H7 (cell line): ENCODE measurements at regions not wholly inside any gene's neighbourhood (a gene's known extent, or its start where the extent isn't known, plus 50 kb on each side); places are given as distances from the start of the nearest gene placed in this dataset.

Experiments
- DNase-seq: peaks from one replicate; pipeline ENCODE4 v3.0.0; 2012
- H3K27me3 ChIP-seq: 2 replicates; pipeline ENCODE4 v1.6.0; 2011; ENCODE audit warnings: mild to moderate bottlenecking, low read length; ENCODE audit not compliant: control insufficient read depth, insufficient read depth
- H3K36me3 ChIP-seq: replicated peaks from 2 replicates; pipeline ENCODE4 v1.5.1; 2011; ENCODE audit warnings: low read length; ENCODE audit not compliant: control insufficient read depth, insufficient read depth
- H3K4me3 ChIP-seq: 2 replicates; pipeline ENCODE4 v1.5.1; 2011; ENCODE audit warnings: low read depth, mild to moderate bottlenecking, control low read depth, low read length, moderate library complexity; ENCODE audit not compliant: insufficient read depth

DNA sequence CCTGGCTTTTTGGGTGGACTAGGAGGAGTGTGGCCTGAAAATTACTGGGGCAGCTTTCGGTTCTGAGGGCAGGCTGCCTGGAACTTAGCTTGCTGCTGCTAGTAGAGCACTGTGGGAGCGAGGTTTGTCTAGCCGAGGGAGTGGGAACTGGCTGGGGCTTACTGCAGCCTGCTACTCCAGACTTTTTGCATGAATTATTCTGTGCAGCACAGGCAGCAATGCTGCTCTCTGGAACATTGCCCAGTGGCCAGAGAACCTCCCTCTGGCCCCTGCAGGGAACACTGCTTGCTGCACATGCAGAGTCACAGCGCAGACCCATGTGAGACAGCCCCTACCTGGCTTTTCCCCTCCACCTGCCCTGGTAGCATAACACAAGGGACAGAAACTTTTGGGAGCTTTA, 263.9 kb upstream of the SLITRK2 start:
- Histone ChIP-seq H3K4me3 (no peak overlapping the region), H3K36me3 (no peaks in the 10 kb centered on the region), H3K27me3 (no peaks in the 10 kb centered on the region)
- DNase-seq, result no peak

- Histone ChIP-seq H3K4me3 (no peak overlapping the region), H3K36me3 (no peaks in the 10 kb centered on the region), H3K27me3 (no peaks in the 10 kb centered on the region)
- DNase-seq, result no peak
Observed at GRCh38 chrX:145563159-145563558, 254.5 kb upstream of the SLITRK2 start.

- DNase-seq, result no peak
- H3K36me3 ChIP-seq, result no peaks in the 10 kb centered on the region
- H3K27me3 ChIP-seq, result no peaks in the 10 kb centered on the region
- no peak overlapping the region for H3K4me3 ChIP-seq
Observed at GRCh38 chrX:145609951-145610511, 207.6 kb upstream of the SLITRK2 start.

- no peaks in the 10 kb centered on the region for H3K36me3 ChIP-seq
- no peak overlapping the region for H3K4me3 ChIP-seq
- DNase-seq, result no peak
- H3K27me3 ChIP-seq, result no peaks in the 10 kb centered on the region
Observed at GRCh38 chrX:145613894-145614293, 203.7 kb upstream of the SLITRK2 start.

GRCh38 chrX:145620666-145621065, 197.0 kb upstream of the SLITRK2 start:
- no peaks in the 10 kb centered on the region for H3K27me3 ChIP-seq
- H3K4me3 ChIP-seq, result no peak overlapping the region
- DNase-seq, result no peak
- H3K36me3 ChIP-seq, result no peaks in the 10 kb centered on the region

DNA sequence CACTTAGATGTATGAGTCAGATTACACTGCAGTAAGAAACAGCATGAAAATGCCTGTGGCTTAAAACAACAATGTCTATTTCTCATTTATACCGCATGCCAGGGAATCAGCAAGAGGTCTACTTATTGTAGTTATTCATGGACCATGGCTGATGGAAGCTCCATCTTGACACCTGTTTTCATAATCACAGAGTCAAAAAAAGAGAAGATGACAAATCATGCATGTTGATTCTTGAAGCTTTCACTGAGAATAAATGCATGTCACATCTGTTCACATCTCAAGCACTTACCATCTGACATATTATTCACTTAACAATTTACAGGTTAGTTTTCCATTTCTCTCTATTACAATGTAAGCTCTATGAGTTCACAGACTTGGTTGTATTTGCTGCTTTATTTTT, 194.2 kb upstream of the SLITRK2 start:
- no peaks in the 10 kb centered on the region for H3K27me3 ChIP-seq
- H3K36me3 ChIP-seq, result no peaks in the 10 kb centered on the region
- no peak for DNase-seq
- H3K4me3 ChIP-seq, result no peak overlapping the region

DNA sequence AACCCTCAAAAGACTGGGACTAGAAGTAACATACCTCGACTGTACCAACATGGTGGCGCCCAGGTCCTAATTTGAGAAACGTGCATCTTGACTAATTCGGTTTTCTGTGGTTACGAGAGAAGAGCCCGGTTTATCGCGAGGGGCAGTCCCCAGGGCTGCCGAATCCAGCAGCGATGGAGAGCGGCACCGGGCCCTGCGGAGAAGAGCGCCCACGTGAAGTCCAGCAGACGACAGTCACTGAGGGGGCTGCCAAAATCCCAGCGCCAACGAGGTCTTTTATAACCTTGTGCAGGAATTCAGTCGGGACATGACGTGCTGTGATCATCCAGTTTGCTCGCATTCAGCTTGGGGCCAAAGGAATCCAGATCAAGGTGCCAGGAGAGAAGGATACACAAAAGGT, 187.5 kb upstream of the SLITRK2 start:
- peak; percentile 1 for DNase-seq
- H3K27me3 ChIP-seq, result no peaks in the 10 kb centered on the region
- H3K4me3 ChIP-seq, result no peak overlapping the region
- H3K36me3 ChIP-seq, result no peaks in the 10 kb centered on the region

GRCh38 chrX:145630806-145631435, 186.7 kb upstream of the SLITRK2 start:
- no peaks in the 10 kb centered on the region for H3K27me3 ChIP-seq
- H3K36me3 ChIP-seq, result no peaks in the 10 kb centered on the region
- no peak overlapping the region for H3K4me3 ChIP-seq
- DNase-seq, result peak; percentile 1

- peak; percentile 4 for DNase-seq
- H3K4me3 ChIP-seq, result no peak overlapping the region
- no peaks in the 10 kb centered on the region for H3K36me3 ChIP-seq
- H3K27me3 ChIP-seq, result no peaks in the 10 kb centered on the region
Observed at GRCh38 chrX:145631461-145631951, 186.1 kb upstream of the SLITRK2 start.

- no peak overlapping the region for H3K4me3 ChIP-seq
- DNase-seq, result no peak
- no peaks in the 10 kb centered on the region for H3K36me3 ChIP-seq
- H3K27me3 ChIP-seq, result no peaks in the 10 kb centered on the region
Observed at GRCh38 chrX:145654486-145654885, 163.1 kb upstream of the SLITRK2 start.

DNA sequence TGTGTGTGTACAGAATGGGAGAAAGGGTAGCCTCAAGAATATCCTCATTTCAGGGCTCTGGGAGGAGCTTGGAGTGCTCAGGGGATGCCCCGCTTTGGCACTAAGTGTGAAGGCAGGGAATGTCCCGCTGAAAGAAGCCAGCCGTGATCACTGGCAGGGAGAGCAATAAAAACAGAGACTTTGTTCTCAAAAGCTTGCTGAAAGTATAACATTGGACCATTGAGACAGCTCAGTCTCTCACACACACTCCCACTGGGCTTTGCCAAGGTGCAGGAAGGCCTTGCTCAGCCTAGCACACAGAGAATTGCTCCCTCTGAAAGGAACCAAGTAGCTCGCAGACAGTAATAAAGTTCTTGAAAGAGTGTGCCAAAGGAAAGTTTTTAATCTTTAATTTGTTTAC, 143.8 kb upstream of the SLITRK2 start:
- Histone ChIP-seq H3K4me3 (no peak overlapping the region), H3K27me3 (no peaks in the 10 kb centered on the region), H3K36me3 (no peaks in the 10 kb centered on the region)
- no peak for DNase-seq

- Histone ChIP-seq H3K27me3 (no peaks in the 10 kb centered on the region), H3K36me3 (no peaks in the 10 kb centered on the region), H3K4me3 (no peak overlapping the region)
- DNase-seq, result no peak
Observed at GRCh38 chrX:145677109-145677817, 140.4 kb upstream of the SLITRK2 start.

DNA sequence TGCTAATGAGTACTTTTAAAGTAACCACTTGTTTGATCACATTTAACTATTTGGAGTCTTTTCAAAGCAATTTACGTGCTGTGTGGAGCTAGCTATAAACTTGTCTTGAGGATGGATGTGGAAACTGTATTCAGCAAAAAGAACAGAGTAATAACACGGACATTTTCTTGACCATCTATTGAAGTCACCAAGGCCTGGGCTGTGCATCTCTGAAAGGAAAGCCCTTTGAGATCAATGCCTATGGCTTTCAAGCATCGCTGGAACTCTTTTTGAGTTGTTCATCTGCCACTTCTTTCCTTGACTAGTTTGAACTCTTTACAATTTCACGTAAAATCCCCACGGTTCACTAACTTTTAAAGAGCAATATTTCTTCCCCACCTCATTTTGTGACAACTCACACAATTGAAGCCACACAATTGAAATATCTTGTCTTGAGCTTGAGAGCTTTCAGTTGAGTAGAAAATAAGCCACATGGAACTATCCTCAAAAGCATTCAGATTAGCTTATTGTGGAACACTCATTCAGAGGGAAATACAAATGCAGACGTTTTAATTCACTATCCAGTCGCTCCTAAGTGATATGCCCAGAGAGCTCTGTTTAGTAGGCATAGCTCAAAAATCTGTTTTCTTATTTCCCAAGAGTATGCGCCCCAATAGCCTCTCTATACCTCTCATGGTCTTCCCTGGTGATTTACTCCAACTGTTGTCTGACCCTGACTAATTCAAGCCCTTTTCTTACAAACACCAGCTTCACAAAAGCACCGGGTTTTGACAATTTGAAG, 134.9 kb upstream of the SLITRK2 start:
- no peaks in the 10 kb centered on the region for H3K36me3 ChIP-seq
- H3K27me3 ChIP-seq, result no peaks in the 10 kb centered on the region
- DNase-seq, result no peak
- H3K4me3 ChIP-seq, result no peak overlapping the region

GRCh38 chrX:145687146-145687545, 130.5 kb upstream of the SLITRK2 start:
- DNase-seq, result no peak
- Histone ChIP-seq H3K27me3 (no peaks in the 10 kb centered on the region), H3K4me3 (no peak overlapping the region), H3K36me3 (no peaks in the 10 kb centered on the region)

DNA sequence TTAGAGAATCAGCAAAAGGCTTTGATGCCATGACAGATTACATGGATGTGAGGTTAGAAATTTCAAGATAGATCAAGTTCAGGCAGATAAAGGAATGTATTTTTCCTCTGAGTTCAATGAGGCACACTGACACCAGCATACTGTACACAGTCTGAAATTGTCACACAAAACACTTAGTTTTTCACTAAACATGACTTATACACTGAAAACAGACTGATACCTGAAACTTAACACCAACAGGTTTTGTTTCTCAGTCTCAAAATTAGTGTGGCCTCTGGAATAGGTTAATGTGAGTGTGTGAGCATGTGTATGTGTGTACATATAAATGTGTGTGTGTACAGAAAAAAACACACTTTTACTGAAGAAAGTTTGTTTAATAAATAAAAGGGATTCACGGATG, 129.9 kb upstream of the SLITRK2 start:
- H3K4me3 ChIP-seq, result no peak overlapping the region
- no peaks in the 10 kb centered on the region for H3K36me3 ChIP-seq
- DNase-seq, result no peak
- no peaks in the 10 kb centered on the region for H3K27me3 ChIP-seq
